ENCODE measurements at regions not wholly inside any gene's neighbourhood (a gene's known extent, or its start where the extent isn't known, plus 50 kb on each side); places are given as distances from the start of the nearest gene placed in this dataset.

DNA sequence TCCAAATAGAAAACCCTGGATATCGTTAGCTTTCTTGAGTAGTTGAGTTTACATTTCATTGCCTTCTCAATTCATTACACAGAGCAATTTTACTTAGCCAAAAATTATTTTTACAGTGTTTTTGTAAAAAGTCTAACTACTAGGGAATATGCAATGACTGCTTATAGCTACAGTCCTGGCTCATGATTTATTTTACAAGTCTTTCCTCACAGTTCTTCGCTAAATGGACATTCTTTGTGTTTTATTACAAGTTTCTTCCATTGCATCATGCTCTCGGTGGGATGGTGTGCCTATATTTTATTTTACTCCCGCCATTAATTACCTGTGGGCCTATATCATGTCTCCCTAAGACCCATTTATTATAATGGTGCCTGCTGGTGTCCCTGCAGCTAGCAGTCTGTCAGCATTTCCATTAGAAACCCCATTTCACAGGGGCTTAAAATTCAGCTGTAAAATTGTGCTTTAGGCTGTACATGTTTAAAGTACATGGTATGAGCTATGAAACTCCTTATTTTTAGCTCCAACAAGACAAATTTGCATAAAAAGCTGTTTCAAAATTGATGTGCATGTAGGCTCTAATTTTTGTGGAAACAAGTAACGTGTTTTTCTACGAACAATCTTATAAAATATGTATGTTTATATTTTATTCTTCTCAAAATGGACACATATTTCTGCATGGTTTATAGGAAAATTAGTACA is 227.4 kb downstream of the SLC7A11 start:
- no peak overlapping the region for H3K4me3 ChIP-seq (ENCODE audit: low read depth, low read length)
- H3K27ac ChIP-seq = no peak overlapping the region
- no peaks in the 10 kb centered on the region for H3K36me3 ChIP-seq (replicated peaks)
- no peaks in the 10 kb centered on the region for H3K27me3 ChIP-seq (replicated peaks)
- no peak for TF ChIP-seq CTCF (IDR thresholded peaks at IDR 0.05; ENCODE audit: low read depth, low read length, missing control alignments)
- no peak for DNase-seq
- in situ Hi-C loops (cut with HindIII; ENCODE audit: low pct_ligation_motif_present, low sequenced_read_pairs) = no loop called here

DNA sequence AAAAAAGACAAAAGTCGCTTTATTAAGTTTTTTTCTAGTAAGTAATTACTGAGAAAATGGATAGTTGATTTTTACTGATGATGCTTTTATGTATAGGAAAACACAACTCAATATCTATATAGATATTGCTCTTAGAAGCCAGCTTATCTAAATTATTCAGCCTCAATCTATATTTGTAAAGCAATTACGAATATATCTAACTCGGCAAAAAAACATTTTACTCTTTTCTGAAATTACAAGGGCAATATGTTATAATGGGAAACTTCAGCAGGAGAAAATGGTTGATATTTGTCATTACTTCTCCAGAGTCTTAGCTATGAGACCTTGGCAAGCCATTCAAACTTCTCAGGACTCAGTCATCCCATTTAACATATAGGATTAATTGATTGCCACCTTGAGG is 228.5 kb downstream of the SLC7A11 start:
- no peak overlapping the region for H3K4me3 ChIP-seq (ENCODE audit: low read depth, low read length)
- no peak for TF ChIP-seq CTCF (IDR thresholded peaks at IDR 0.05; ENCODE audit: low read depth, low read length, missing control alignments)
- in situ Hi-C loops (cut with HindIII; ENCODE audit: low pct_ligation_motif_present, low sequenced_read_pairs) = no loop called here
- no peak overlapping the region for H3K27ac ChIP-seq
- no peaks in the 10 kb centered on the region for H3K27me3 ChIP-seq (replicated peaks)
- DNase-seq = no peak
- H3K36me3 ChIP-seq (replicated peaks) = no peaks in the 10 kb centered on the region

DNA sequence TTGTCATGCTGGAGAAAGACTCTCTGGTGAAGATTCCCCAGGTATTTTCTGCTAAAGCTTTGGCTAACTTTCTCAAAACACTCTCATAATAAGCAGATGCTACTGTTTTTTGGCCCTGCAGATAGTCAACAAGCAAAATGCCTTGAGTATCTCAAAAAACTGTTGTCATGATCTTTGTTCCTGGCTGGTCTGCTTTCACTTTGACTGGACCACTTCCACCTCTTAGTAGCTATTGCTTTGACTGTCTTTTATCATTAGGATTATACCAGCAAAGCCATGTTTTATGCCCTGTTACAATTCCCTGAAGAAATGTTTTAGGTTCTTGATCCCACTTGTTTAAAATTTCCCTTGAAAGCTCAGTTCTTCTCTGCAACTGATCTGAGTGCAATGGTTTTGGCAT is 231.5 kb downstream of the SLC7A11 start:
- no peak for DNase-seq
- in situ Hi-C loops (cut with HindIII; ENCODE audit: low pct_ligation_motif_present, low sequenced_read_pairs) = no loop called here
- no peaks in the 10 kb centered on the region for H3K36me3 ChIP-seq (replicated peaks)
- H3K4me3 ChIP-seq (ENCODE audit: low read depth, low read length) = no peak overlapping the region
- no peak for TF ChIP-seq CTCF (IDR thresholded peaks at IDR 0.05; ENCODE audit: low read depth, low read length, missing control alignments)
- H3K27me3 ChIP-seq (replicated peaks) = no peaks in the 10 kb centered on the region
- H3K27ac ChIP-seq = no peak overlapping the region

GRCh38 chr4:138007572-138007971 is 234.6 kb downstream of the SLC7A11 start:
- H3K4me3 ChIP-seq (ENCODE audit: low read depth, low read length) = no peak overlapping the region
- in situ Hi-C loops (cut with HindIII; ENCODE audit: low pct_ligation_motif_present, low sequenced_read_pairs) = no loop called here
- no peak overlapping the region for H3K27ac ChIP-seq
- TF ChIP-seq CTCF (IDR thresholded peaks at IDR 0.05; ENCODE audit: low read depth, low read length, missing control alignments) = peak; percentile 52
- no peaks in the 10 kb centered on the region for H3K36me3 ChIP-seq (replicated peaks)
- no peaks in the 10 kb centered on the region for H3K27me3 ChIP-seq (replicated peaks)
- no peak for DNase-seq

GRCh38 chr4:138005486-138005885 is 236.7 kb downstream of the SLC7A11 start:
- no peaks in the 10 kb centered on the region for H3K36me3 ChIP-seq (replicated peaks)
- no peak for TF ChIP-seq CTCF (IDR thresholded peaks at IDR 0.05; ENCODE audit: low read depth, low read length, missing control alignments)
- in situ Hi-C loops (cut with HindIII; ENCODE audit: low pct_ligation_motif_present, low sequenced_read_pairs) = no loop called here
- no peak overlapping the region for H3K4me3 ChIP-seq (ENCODE audit: low read depth, low read length)
- no peak for DNase-seq
- no peak overlapping the region for H3K27ac ChIP-seq
- H3K27me3 ChIP-seq (replicated peaks) = no peaks in the 10 kb centered on the region

DNA sequence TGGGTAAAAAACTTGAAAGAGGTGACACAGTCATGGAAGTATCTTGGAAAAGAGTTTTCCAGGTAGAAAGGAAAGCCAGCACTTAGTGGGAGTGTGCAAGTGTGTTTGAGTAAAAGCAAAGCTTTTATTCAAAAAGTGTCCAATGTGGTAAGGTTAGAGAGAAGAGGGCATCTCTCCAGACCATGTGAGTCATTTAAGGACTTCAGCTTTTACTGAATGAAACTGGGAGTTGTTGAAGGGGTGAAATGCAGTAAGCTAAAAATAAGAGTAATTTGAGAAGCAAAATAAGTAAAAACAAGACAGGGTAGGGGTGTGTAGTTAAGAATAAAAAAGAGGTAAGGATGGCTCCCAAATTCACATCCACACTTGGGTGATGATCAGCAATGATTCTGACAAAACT is 238.9 kb downstream of the SLC7A11 start:
- DNase-seq = no peak
- in situ Hi-C loops (cut with HindIII; ENCODE audit: low pct_ligation_motif_present, low sequenced_read_pairs) = no loop called here

More for the DNA sequence above, 238.9 kb downstream of the SLC7A11 start:
- H3K36me3 ChIP-seq (replicated peaks) = no peaks in the 10 kb centered on the region
- no peaks in the 10 kb centered on the region for H3K27me3 ChIP-seq (replicated peaks)
- no peak overlapping the region for H3K27ac ChIP-seq
- no peak for TF ChIP-seq CTCF (IDR thresholded peaks at IDR 0.05; ENCODE audit: low read depth, low read length, missing control alignments)
- H3K4me3 ChIP-seq (ENCODE audit: low read depth, low read length) = no peak overlapping the region
